Keratinocyte (primary cell): ENCODE measurements at regions not wholly inside any gene's neighbourhood (a gene's known extent, or its start where the extent isn't known, plus 50 kb on each side); places are given as distances from the start of the nearest gene placed in this dataset.

Experiments
- DNase-seq: peaks from one replicate; pipeline ENCODE4 v3.0.0-alpha.2; 2011; ENCODE audit warnings: low read depth, missing footprints, low spot score
- FAIRE-seq: peaks from 2 replicates; lab custom pipeline; 2011; peaks lifted over from hg19 to GRCh38; lab: Jason Lieb, UNC
- H2AFZ ChIP-seq: 2 replicates; pipeline ENCODE4 v1.6.0; 2012; ENCODE audit warnings: low read length, control low read depth, inconsistent platforms; ENCODE audit not compliant: control insufficient read depth
- H3K27ac ChIP-seq: 2 replicates; pipeline ENCODE4 v1.5.1; 2011; ENCODE audit warnings: low read length; ENCODE audit not compliant: control insufficient read depth, insufficient read depth
- H3K27me3 ChIP-seq: 3 replicates; pipeline ENCODE4 v1.6.0; 2011; ENCODE audit warnings: low read length; ENCODE audit not compliant: control insufficient read depth, insufficient read depth; ENCODE audit errors: extremely low read depth
- H3K36me3 ChIP-seq, 2 experiments: 2 replicates in 1 of 2; 3 replicates in 1 of 2; pipeline ENCODE4 v1.5.1; 2011; ENCODE audit warnings: low read length in 2 of 2, mild to moderate bottlenecking in 1 of 2; ENCODE audit not compliant: control insufficient read depth in 2 of 2, insufficient read depth in 2 of 2; ENCODE audit errors: extremely low read depth in 1 of 2
- H3K4me1 ChIP-seq: 3 replicates; pipeline ENCODE4 v1.5.1; 2011; ENCODE audit warnings: low read length; ENCODE audit not compliant: control insufficient read depth, insufficient read depth; ENCODE audit errors: extremely low read depth
- H3K4me2 ChIP-seq: 3 replicates; pipeline ENCODE4 v1.6.0; 2011; ENCODE audit warnings: low read depth, low read length; ENCODE audit not compliant: control insufficient read depth, insufficient read depth; ENCODE audit errors: extremely low read depth
- H3K4me3 ChIP-seq, 3 experiments: fragments of 200-600 bp in 1 of 3; sonication (generic) in 1 of 3; 2 replicates in 2 of 3; 3 replicates in 1 of 3; pipeline ENCODE4 v1.5.1; 2011 to 2016; ENCODE audit warnings: low read length in 3 of 3, mild to moderate bottlenecking in 3 of 3, control low read depth in 2 of 3, inconsistent platforms in 1 of 3, low read depth in 1 of 3, mixed read lengths in 1 of 3, mixed run types in 1 of 3, moderate library complexity in 1 of 3; ENCODE audit not compliant: control insufficient read depth in 2 of 3, insufficient read depth in 2 of 3; ENCODE audit errors: extremely low read depth in 1 of 3
- H3K79me2 ChIP-seq: 2 replicates; pipeline ENCODE4 v1.6.0; 2012; ENCODE audit warnings: low read length; ENCODE audit not compliant: control insufficient read depth, insufficient read depth
- H3K9ac ChIP-seq: 3 replicates; pipeline ENCODE4 v1.6.0; 2011; ENCODE audit warnings: low read length; ENCODE audit not compliant: control insufficient read depth, insufficient read depth; ENCODE audit errors: extremely low read depth
- H3K9me1 ChIP-seq: 3 replicates; pipeline ENCODE4 v1.6.0; 2011; ENCODE audit warnings: low read length; ENCODE audit not compliant: control insufficient read depth, insufficient read depth; ENCODE audit errors: extremely low read depth
- H3K9me3 ChIP-seq: 2 replicates; pipeline ENCODE4 v1.5.1; 2012; ENCODE audit warnings: low read depth, low read length; ENCODE audit not compliant: control insufficient read depth
- H4K20me1 ChIP-seq: 3 replicates; pipeline ENCODE4 v1.6.0; 2011; ENCODE audit warnings: low read length; ENCODE audit not compliant: control insufficient read depth, insufficient read depth; ENCODE audit errors: extremely low read depth
- EZH2 ChIP-seq: IDR thresholded peaks from one replicate; pipeline ENCODE4 v1.6.1; 2012; ENCODE audit warnings: inconsistent platforms, mild to moderate bottlenecking, low read length, moderate library complexity
- dilution Hi-C: fragments of 300-500 bp; cut with MboI; formaldehyde crosslinking; loops from one replicate; pipeline ENCODE4 v1.7.0; 2020; ENCODE audit warnings: low sequenced_read_pairs; ENCODE audit not compliant: extremely low pct_ligation_motif_present
- TF ChIP-seq, protein P1 (sequence below), 3 experiments: IDR thresholded peaks in 1 of 3; conservative IDR thresholded peaks in 1 of 3; optimal IDR thresholded peaks in 1 of 3; 2 replicates in 2 of 3; 3 replicates in 1 of 3; pipeline versions ENCODE3 to v1.5.1; 2011; ENCODE audit warnings: low read length in 3 of 3, mild to moderate bottlenecking in 3 of 3, moderate library complexity in 2 of 3, control low read depth in 1 of 3, inconsistent platforms in 1 of 3; ENCODE audit not compliant: insufficient read depth in 2 of 3; ENCODE audit errors: extremely low read depth in 1 of 3

GRCh38 chr4:117512414-117512813 is 427.0 kb upstream of the TRAM1L1 start:
- Histone ChIP-seq H3K9me1 (no peaks in the 10 kb centered on the region), H3K4me2 (no peak overlapping the region), H3K9me3 (no peaks in the 10 kb centered on the region), H3K27me3 (no peaks in the 10 kb centered on the region), H3K4me1 (no peaks in the 10 kb centered on the region), H4K20me1 (no peaks in the 10 kb centered on the region), H3K79me2 (no peaks in the 10 kb centered on the region), H3K9ac (no peak overlapping the region), H3K4me3 (no peak overlapping the region), H3K36me3 (no peaks in the 10 kb centered on the region), H3K27ac (no peak overlapping the region), H2AFZ (no peak overlapping the region)
- FAIRE-seq = no peak
- dilution Hi-C loops = no loop called here
- TF ChIP-seq, protein P1, sequence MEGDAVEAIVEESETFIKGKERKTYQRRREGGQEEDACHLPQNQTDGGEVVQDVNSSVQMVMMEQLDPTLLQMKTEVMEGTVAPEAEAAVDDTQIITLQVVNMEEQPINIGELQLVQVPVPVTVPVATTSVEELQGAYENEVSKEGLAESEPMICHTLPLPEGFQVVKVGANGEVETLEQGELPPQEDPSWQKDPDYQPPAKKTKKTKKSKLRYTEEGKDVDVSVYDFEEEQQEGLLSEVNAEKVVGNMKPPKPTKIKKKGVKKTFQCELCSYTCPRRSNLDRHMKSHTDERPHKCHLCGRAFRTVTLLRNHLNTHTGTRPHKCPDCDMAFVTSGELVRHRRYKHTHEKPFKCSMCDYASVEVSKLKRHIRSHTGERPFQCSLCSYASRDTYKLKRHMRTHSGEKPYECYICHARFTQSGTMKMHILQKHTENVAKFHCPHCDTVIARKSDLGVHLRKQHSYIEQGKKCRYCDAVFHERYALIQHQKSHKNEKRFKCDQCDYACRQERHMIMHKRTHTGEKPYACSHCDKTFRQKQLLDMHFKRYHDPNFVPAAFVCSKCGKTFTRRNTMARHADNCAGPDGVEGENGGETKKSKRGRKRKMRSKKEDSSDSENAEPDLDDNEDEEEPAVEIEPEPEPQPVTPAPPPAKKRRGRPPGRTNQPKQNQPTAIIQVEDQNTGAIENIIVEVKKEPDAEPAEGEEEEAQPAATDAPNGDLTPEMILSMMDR (optimal IDR thresholded peaks at IDR 0.05 in 1 of 3, IDR thresholded peaks at IDR 0.05 in 1 of 3, conservative IDR thresholded peaks at IDR 0.05 in 1 of 3; ENCODE audit: extremely low read depth in 1 of 3, insufficient read depth in 2 of 3, low read length in 3 of 3) = no peak
- no peak for TF ChIP-seq EZH2
- no peak for DNase-seq

GRCh38 chr4:117514391-117515175 is 429.2 kb upstream of the TRAM1L1 start:
- DNase-seq = no peak
- Histone ChIP-seq H3K9ac (no peak overlapping the region), H3K79me2 (no peaks in the 10 kb centered on the region), H4K20me1 (no peaks in the 10 kb centered on the region), H3K27me3 (no peaks in the 10 kb centered on the region), H3K36me3 (no peaks in the 10 kb centered on the region), H3K4me3 (no peak overlapping the region), H3K9me1 (no peaks in the 10 kb centered on the region), H3K9me3 (no peaks in the 10 kb centered on the region), H2AFZ (no peak overlapping the region), H3K4me2 (no peak overlapping the region), H3K27ac (no peak overlapping the region), H3K4me1 (no peaks in the 10 kb centered on the region)
- TF ChIP-seq, protein P1 (optimal IDR thresholded peaks at IDR 0.05 in 1 of 3, IDR thresholded peaks at IDR 0.05 in 1 of 3, conservative IDR thresholded peaks at IDR 0.05 in 1 of 3; ENCODE audit: extremely low read depth in 1 of 3, insufficient read depth in 2 of 3, low read length in 3 of 3) = no peak
- TF ChIP-seq EZH2 = no peak
- dilution Hi-C loops = no loop called here
- FAIRE-seq = no peak
